ENCODE measurements at regions not wholly inside any gene's neighbourhood (a gene's known extent, or its start where the extent isn't known, plus 50 kb on each side); places are given as distances from the start of the nearest gene placed in this dataset.

DNA sequence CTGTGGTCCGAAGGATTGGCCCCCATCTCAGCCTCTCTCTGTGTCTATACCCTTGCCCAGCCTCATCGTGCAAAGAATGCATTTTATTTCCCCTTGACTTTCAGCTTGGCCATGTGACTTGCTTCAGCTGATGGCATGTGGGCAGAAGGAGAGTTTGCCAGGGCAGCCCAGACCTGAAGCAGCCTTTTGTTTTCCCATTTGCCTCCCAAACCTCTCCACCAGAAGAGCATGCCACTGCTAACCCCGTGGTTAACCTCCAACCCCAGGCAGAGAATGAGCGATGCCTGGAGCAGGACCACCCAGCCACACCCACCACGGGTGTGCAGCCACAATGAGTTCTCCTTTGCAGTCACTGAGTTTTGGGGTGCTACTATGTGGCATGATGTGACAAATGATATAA, 136.4 kb downstream of the SETD4 start:
- no peak for TF ChIP-seq GATA2 (IDR thresholded peaks at IDR 0.05; ENCODE audit: low read depth, low read length)
- no peak for TF ChIP-seq GATA3 (IDR thresholded peaks at IDR 0.05; ENCODE audit: low read depth, low read length)

DNA sequence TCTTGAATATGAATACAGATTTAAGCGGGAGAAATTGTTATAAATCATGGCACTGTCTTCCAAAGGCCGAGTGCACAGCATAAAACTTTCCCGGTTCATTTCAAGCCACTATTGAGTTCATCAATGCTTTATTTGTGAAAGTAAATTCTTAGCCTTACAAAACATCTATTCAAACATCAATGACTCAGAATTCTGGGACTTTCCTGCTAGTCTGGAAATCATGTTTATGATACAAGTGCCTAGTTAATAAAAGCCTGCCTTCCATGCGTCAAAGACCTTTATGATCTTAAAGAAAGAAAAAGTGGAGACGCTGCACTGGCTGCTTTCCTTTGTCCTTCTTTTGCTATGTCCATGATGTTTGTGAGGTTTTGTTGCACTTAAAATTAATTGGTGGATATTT, 137.7 kb downstream of the SETD4 start:
- no peak for TF ChIP-seq GATA3 (IDR thresholded peaks at IDR 0.05; ENCODE audit: low read depth, low read length)
- TF ChIP-seq GATA2 (IDR thresholded peaks at IDR 0.05; ENCODE audit: low read depth, low read length), result no peak

DNA sequence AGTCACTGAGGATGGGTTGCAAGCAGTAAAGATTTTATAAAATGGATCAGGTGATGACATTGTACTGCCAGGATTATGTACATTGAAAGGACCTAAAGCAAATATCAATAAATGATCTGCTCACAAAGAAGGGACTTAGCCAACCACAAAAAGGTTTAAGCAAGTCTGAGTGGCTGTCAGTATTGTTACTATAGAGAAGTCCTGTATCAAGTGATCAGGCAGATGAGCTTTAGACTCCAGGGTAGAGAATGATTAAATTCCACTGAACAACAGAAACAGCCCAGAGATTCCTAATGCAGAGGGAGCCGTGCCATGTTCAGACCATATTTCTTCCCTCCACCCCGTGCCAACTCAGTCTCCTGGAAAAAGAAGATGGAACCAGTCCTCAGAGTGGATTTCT, 138.9 kb downstream of the SETD4 start:
- TF ChIP-seq GATA3 (IDR thresholded peaks at IDR 0.05; ENCODE audit: low read depth, low read length) (no peak), GATA2 (IDR thresholded peaks at IDR 0.05; ENCODE audit: low read depth, low read length) (no peak)

DNA sequence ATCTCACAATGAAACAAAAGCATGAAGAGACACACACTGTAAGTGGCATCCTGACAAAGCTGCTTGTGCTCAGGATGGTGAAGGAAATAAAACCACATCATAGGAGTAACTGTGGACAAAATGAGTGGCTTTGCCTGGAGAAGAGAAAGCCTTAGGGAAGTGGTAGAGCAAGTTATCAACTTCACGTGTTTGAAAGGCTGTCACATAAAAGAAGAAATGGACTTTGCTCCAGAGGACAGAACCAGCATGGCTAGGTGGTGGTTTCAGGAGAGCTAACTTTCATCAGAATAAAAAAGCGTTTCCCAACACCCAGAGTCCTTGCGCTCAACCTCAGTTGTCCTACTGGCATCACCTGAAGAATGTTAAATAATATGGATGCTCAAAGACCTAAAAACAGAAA, 139.9 kb downstream of the SETD4 start:
- TF ChIP-seq GATA2 (IDR thresholded peaks at IDR 0.05; ENCODE audit: low read depth, low read length) (no peak), GATA3 (IDR thresholded peaks at IDR 0.05; ENCODE audit: low read depth, low read length) (no peak)

DNA sequence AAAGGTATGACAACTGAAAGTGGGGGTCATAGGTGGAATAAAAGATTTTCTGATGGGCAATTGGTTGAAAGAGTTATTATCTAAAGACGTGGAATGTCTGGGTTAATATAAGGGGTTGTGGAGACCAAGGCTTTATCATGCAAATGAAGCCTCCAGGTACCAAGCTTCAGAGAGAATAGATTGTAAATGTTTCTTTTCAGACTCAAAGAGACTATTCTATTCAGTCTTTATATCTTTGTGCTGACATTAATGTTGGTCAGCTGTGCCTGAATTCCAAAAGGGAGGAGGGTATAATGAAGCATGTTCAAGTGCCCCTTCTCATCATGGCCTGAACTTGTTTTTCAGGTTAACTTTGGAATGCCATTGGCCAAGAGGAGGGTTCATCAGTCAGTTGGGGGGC, 145.3 kb downstream of the SETD4 start:
- no peak for TF ChIP-seq GATA2 (IDR thresholded peaks at IDR 0.05; ENCODE audit: low read depth, low read length)
- no peak for TF ChIP-seq GATA3 (IDR thresholded peaks at IDR 0.05; ENCODE audit: low read depth, low read length)

DNA sequence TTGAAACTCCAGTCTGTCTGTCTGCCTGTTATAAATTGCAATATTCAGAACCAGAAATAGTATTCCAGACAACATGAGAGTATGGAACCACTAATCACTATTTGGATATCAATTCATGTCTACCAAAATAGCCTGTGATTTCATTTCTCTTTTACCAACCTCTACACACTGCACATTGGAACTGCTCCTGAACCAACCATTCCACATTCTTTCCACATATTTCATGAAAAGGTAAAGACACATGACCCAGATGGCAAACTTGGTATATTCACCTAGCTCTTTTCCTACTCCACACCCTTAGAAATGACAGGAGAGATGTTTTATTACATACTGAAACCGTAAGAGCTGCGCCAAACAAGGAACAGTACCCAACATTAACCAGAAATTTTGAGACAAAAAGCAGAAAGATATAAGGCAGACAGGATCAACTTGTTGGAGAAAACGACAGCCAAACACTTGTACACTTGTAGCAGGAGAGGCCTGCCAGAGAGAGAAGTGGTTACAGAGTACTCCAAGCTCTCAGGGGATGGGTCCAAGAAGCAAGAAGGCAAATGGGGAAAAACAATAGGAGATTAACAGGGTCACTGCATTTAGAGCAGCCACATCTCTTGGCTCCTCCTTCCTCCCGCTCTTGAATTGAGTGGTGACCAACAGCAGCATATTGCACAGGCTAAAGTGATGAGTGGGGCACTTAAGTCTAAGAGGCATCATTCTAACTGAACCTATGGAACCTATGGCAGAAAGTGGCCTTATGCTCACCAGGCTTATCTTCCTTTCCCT, 148.7 kb downstream of the SETD4 start:
- no peak for TF ChIP-seq GATA3 (IDR thresholded peaks at IDR 0.05; ENCODE audit: low read depth, low read length)

DNA sequence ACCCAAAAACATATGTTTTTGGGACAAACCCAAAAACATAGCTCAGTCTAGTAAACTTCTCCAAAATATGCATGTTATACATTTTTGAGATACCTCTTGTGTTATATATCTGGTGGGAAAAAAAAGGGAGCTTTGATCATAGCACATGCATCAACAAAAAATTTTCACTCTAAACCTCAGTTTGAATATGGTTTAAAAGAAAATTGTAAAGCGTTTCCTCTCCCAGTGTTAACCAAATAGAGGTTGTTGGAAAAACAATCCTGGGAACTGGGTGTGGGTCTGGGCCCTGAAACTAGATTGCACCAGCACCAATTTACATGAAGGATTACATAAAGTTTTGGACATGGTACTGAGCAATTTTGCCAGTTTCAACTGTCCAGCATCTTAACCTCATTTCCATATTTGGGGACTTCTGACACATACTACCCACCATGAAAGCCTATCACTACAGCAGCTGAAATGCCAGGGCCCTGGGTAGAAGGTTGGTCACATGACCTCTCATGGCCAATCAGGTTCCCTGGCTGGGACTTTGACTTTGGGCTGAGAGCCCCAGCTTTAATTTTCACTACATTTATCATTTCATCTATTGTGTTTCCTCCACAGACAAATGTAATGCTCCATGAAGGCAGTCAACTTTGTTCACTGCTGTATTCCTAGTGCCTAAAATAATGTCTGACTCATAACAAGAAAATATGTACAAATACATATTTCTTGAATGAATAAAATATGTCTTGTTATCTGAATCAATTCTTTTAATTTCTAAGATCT, 150.7 kb downstream of the SETD4 start:
- TF ChIP-seq GATA3 (IDR thresholded peaks at IDR 0.05; ENCODE audit: low read depth, low read length), result no peak
- no peak for TF ChIP-seq GATA2 (IDR thresholded peaks at IDR 0.05; ENCODE audit: low read depth, low read length)

DNA sequence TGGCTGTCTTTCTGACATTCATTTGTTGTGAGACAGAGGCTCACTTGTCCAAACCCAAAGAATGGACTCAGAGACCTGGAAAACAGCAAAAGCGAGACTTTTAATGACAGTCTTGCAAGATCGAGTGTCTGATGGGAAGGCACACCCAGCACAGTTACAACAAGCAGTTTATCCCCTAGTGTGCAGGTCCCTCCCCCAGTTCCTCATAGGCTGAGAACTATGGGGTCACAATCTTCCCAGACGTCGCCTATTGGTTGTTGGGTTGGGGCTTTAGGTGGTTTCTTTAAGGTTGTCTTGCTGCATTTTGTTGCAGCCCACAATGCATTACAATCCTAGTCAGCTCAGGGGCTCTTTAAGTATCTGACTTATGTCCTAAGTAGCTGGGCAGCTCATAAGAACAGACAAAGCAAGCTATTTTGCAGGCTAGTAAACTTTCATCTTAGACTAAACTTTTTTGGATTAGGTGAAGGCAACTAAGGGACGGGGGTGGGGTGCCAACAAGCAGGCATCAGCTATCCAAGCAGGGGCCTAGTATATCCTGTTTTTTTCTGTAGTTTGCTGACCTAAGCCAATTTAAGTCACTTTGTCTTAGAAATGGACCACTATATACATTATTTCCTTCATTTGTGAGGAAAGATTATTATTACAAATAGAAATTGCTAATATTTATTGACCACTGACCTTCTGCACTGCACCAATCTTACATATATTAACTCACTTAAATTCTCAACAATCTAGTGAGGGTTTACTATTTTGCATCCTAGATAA, 151.8 kb downstream of the SETD4 start:
- TF ChIP-seq GATA2 (IDR thresholded peaks at IDR 0.05; ENCODE audit: low read depth, low read length) (no peak), GATA3 (IDR thresholded peaks at IDR 0.05; ENCODE audit: low read depth, low read length) (no peak)

DNA sequence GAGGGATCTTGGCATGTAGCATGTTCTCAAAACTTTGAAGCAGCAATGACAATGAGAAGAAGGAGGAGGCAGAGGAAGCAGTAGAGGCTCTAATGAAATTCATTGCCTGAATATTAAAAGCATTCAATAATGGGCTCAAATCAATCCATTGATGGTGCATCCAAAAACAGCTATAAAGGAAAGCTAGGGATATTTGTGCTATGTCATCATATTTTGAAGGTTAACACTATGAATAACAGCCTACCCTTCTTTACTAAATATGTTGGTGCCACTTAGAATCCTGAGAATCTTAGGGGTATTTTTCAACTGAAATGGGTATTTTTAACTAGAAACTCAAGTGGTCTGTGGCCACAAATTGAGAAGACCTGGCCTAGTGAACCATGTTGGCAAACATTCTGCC, 153.7 kb downstream of the SETD4 start:
- TF ChIP-seq GATA2 (IDR thresholded peaks at IDR 0.05; ENCODE audit: low read depth, low read length), result no peak
- TF ChIP-seq GATA3 (IDR thresholded peaks at IDR 0.05; ENCODE audit: low read depth, low read length), result no peak

DNA sequence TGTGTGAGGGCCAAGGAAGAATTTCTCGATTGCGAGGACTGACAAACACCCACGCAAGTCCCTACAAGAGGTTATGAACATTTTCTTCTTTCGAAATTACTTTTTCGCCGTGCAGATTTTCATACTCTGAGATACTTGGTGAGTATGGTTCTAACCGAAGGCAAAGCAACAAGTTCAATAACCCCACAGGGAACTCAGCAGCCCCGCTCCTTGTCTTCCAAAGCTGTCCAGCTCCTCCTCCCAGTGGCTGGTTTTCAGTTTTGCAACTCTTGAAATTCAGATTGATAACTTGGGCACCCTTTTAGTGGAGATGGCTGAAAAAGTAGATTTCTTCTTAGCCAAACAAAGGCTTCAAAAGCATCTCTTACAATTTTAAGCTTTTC, 154.4 kb downstream of the SETD4 start:
- TF ChIP-seq GATA3 (IDR thresholded peaks at IDR 0.05; ENCODE audit: low read depth, low read length) (no peak), GATA2 (IDR thresholded peaks at IDR 0.05; ENCODE audit: low read depth, low read length) (no peak)

DNA sequence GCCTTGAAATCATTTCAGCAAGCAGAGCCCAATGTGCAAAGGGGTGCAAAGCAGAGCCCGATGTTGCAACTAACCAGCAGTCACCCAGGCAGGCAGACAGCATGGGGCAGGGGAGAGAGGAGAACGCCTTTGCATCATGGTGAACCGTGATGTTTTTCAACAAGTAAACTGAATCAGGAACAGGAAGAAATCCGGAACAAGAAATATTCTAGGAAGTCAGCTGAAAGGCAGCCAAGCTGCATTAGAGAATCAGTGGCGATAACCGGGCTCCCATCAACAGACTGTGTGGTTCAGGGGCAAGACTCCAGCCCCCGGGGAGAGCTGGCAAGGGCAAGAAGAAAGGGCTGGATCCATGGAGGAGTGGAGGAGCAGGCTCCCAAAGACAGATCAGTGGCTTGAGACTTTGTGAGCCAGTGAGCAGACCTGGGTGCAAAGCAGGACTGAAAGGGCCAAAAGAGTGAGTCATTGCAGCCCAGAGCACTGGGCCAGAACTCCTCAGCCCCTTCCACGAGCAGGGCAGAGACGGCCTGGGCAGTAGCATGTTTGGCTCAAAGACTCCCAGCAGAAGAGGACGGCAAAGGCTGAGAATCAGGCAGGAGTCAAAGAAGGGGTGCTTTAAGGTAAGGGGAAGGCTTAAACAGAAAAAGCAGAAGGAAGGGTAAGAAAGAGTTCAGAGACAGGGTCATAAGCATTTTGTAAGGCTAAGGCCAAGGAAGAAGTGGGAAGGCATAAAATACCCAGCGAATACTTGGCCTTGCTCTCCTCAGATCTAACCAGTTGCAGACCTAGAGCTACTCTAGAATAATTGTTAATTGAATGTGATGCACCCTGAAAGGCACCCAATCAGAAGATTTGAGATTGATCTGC, 155.0 kb downstream of the SETD4 start:
- TF ChIP-seq GATA2 (IDR thresholded peaks at IDR 0.05; ENCODE audit: low read depth, low read length), result no peak

DNA sequence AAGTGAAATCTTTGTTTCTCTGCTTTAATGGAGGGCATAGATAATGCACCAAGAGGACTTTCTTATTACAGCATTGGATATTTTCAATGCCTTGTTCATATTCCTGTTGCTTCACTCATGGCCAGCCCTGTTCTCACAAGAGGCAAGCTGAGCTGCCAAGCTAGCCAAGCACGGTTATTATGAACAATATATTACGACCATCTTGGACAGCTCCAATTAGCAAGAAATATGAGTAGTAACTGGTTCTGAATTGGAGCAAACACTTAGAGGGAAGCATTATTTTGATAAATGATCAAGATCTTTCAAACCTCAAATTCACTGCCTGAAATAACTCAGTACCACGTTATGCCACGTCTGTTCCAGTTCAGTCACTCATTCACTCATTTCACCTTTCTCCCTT, 159.8 kb downstream of the SETD4 start:
- TF ChIP-seq GATA3 (IDR thresholded peaks at IDR 0.05; ENCODE audit: low read depth, low read length) (no peak), GATA2 (IDR thresholded peaks at IDR 0.05; ENCODE audit: low read depth, low read length) (no peak)

DNA sequence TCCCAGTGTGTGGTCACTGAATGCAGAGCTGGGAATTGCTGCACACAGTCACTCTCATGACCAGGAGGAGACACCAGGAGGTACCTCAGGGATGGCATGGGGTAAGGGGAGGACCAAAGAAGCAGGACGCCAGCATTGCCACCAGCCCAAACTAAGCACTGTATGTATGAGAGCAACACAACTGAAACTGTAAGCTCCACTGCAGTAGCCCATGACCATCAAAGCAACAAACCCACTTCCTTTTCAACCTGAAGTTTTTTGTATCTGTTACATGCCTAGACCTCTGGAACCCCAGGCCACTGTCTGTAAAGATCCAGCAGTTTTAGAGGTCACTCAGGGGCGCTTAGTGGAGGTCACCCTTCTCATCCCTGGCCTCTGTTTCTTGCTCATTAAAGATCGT, 164.3 kb downstream of the SETD4 start:
- TF ChIP-seq GATA2 (IDR thresholded peaks at IDR 0.05; ENCODE audit: low read depth, low read length) (no peak), GATA3 (IDR thresholded peaks at IDR 0.05; ENCODE audit: low read depth, low read length) (no peak)

DNA sequence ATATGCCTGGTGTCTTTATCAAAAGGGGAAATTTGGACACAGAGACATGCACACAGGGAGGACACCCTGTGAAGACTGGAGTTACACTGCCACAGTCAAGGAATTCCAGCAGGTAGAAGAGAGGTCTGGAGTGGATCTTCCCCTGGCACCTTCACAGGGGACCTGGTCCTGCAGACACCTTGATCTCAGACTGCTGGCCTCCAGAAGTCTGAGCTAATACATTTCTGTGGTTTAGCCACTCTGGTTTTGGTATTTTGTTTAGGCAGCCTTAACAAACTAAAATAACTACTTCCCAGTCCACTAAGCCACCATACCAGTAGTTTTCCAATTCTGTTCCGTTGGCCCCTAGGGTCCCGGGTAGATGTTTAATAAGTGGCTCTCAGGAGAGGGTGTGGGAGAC, 164.7 kb downstream of the SETD4 start:
- TF ChIP-seq GATA2 (IDR thresholded peaks at IDR 0.05; ENCODE audit: low read depth, low read length) (no peak), GATA3 (IDR thresholded peaks at IDR 0.05; ENCODE audit: low read depth, low read length) (no peak)

Data from SH-SY5Y (cell line).